ENCODE measurements at regions not wholly inside any gene's neighbourhood (a gene's known extent, or its start where the extent isn't known, plus 50 kb on each side); places are given as distances from the start of the nearest gene placed in this dataset.

DNA sequence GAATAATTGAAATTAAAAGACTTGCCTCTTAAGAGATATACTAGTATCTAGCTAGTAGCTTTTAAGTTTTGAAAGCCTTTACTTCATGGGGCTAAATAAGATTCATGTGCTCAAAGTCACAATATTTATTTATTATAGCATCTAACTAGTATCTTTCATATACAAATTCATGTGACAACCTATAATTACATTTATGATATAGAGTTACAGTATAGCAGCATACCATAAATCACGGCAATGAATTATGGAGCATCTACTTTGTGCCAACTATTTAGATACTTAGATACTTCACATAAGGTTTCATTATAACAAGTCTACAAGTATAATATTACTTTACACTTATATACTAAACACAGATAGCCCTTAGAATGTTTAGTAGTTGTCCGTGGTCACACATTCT is 229.4 kb downstream of the TPRG1 start:
- DNase-seq: no peak
- H3K27me3 ChIP-seq (replicated peaks in 1 of 7): no peaks in the 10 kb centered on the region
- H3K4me1 ChIP-seq: no peaks in the 10 kb centered on the region
- H3K27ac ChIP-seq: no peak overlapping the region
- TF ChIP-seq, protein P1, sequence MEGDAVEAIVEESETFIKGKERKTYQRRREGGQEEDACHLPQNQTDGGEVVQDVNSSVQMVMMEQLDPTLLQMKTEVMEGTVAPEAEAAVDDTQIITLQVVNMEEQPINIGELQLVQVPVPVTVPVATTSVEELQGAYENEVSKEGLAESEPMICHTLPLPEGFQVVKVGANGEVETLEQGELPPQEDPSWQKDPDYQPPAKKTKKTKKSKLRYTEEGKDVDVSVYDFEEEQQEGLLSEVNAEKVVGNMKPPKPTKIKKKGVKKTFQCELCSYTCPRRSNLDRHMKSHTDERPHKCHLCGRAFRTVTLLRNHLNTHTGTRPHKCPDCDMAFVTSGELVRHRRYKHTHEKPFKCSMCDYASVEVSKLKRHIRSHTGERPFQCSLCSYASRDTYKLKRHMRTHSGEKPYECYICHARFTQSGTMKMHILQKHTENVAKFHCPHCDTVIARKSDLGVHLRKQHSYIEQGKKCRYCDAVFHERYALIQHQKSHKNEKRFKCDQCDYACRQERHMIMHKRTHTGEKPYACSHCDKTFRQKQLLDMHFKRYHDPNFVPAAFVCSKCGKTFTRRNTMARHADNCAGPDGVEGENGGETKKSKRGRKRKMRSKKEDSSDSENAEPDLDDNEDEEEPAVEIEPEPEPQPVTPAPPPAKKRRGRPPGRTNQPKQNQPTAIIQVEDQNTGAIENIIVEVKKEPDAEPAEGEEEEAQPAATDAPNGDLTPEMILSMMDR (IDR thresholded peaks at IDR 0.05 in 8 of 11, conservative IDR thresholded peaks at IDR 0.05 in 3 of 11): no peak
- TF ChIP-seq POLR2AphosphoS5 (IDR thresholded peaks at IDR 0.05): no peak
- no peak for TF ChIP-seq POLR2A (IDR thresholded peaks at IDR 0.05)
- H3K4me3 ChIP-seq: no peak overlapping the region
- intact Hi-C loops (cut with DNase I; ENCODE audit: low total_unique reads): no loop called here
- no peaks in the 10 kb centered on the region for H3K36me3 ChIP-seq
- H3K9me3 ChIP-seq: no peaks in the 10 kb centered on the region
- WGBS, 5 donors: 92 to 98% (median 94%) methylated on average over 2 of the region's 2 CpGs

DNA sequence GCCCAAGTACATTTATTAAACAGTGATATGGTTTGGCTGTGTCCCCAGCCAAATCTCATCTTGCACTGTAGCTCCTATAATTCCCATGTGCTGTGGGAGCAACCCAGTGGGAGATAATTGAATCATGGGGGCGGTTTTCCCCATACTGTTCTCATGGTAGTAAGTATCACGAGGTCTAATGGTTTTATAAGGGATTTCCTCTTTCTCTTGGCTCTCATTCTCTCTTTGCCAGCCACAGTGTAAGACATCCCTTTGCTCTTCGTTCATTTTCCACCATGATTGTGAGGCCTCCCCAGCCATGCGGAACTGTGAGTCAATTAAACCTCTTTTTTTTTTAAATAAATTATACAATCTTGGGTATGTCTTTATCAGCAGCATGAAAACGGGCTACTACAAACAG is 228.0 kb upstream of the TP63 start:
- Histone ChIP-seq H3K9me3 (no peaks in the 10 kb centered on the region), H3K27me3 (replicated peaks in 1 of 7) (no peaks in the 10 kb centered on the region), H3K4me3 (no peak overlapping the region), H3K4me1 (no peaks in the 10 kb centered on the region), H3K36me3 (no peaks in the 10 kb centered on the region), H3K27ac (no peak overlapping the region)
- 79 to 90% (median 85%) methylated on average over 5 of the region's 5 CpGs for WGBS, 5 donors
- DNase-seq: no peak
- intact Hi-C loops (cut with DNase I; ENCODE audit: low total_unique reads): no loop called here
- TF ChIP-seq POLR2AphosphoS5 (IDR thresholded peaks at IDR 0.05) (no peak), POLR2A (IDR thresholded peaks at IDR 0.05) (no peak)
- TF ChIP-seq, protein P1 (IDR thresholded peaks at IDR 0.05 in 8 of 11, conservative IDR thresholded peaks at IDR 0.05 in 3 of 11): no peak

DNA sequence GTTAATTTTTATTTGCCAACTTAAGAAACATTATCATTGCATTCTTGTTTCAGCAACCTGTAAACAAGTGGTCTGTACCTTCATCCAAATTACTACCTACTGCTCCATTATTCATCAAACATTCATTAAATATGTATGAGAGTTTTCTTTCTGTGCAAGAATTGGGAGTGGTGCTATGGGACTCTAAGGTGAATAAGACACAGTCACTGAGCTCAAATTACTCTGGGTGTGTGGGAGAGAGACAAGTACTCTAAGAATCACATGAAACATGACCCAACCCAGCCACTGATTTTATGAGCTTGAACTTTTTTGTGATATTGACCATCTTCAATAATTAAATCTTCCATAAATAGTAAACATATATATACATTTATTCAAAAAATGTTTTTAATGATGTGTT is 227.2 kb upstream of the TP63 start:
- H3K4me1 ChIP-seq: no peaks in the 10 kb centered on the region
- H3K27me3 ChIP-seq (replicated peaks in 1 of 7): no peaks in the 10 kb centered on the region
- TF ChIP-seq POLR2A (IDR thresholded peaks at IDR 0.05): no peak
- no peak for TF ChIP-seq POLR2AphosphoS5 (IDR thresholded peaks at IDR 0.05)
- TF ChIP-seq, protein P1 (IDR thresholded peaks at IDR 0.05 in 8 of 11, conservative IDR thresholded peaks at IDR 0.05 in 3 of 11): no peak
- intact Hi-C loops (cut with DNase I; ENCODE audit: low total_unique reads): no loop called here
- no peaks in the 10 kb centered on the region for H3K36me3 ChIP-seq
- no peak overlapping the region for H3K4me3 ChIP-seq
- no peaks in the 10 kb centered on the region for H3K9me3 ChIP-seq
- H3K27ac ChIP-seq: no peak overlapping the region
- no peak for DNase-seq

DNA sequence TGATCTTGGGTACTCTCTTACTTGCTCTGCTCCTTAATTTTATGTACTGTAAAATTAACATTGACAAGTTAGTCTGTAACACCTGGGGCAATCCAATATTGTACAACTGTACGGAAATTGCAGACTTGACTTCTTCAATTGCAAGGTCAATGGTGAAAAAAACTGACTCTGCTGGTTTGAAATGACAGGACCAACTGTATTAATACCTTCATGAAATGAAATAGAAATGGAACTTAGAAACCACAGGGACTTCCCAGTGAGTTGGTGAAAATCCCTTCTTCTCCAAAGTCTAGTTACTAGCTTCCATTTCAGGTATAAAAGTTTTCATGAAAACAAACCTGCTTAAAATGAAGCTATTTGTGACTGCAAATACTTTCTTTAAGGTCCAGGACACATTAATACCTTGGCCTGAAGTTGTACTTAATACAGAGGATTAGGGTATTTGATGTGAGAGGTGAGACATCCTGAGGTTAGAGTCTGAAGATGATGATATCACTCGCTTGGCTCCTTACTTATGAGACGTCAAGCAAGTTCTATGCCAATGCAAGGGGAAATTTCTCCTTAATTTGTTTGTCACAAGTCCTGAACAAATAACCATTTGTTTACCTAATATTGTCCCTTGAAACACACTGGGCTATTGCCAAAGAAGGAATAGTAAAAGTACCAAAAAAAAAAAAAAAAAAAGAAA is 226.2 kb upstream of the TP63 start:
- H3K27ac ChIP-seq: no peak overlapping the region
- H3K4me1 ChIP-seq: no peaks in the 10 kb centered on the region
- no peaks in the 10 kb centered on the region for H3K27me3 ChIP-seq (replicated peaks in 1 of 7)
- intact Hi-C loops (cut with DNase I; ENCODE audit: low total_unique reads): no loop called here
- H3K4me3 ChIP-seq: no peak overlapping the region
- DNase-seq: no peak
- H3K9me3 ChIP-seq: no peaks in the 10 kb centered on the region
- TF ChIP-seq POLR2A (IDR thresholded peaks at IDR 0.05) (no peak), POLR2AphosphoS5 (IDR thresholded peaks at IDR 0.05) (no peak)
- TF ChIP-seq, protein P1 (IDR thresholded peaks at IDR 0.05 in 8 of 11, conservative IDR thresholded peaks at IDR 0.05 in 3 of 11): no peak
- WGBS, 5 donors: 78 to 84% (median 79%) methylated on average over 3 of the region's 3 CpGs
- no peaks in the 10 kb centered on the region for H3K36me3 ChIP-seq
